ENCODE measurements at regions not wholly inside any gene's neighbourhood (a gene's known extent, or its start where the extent isn't known, plus 50 kb on each side); places are given as distances from the start of the nearest gene placed in this dataset.

GRCh38 chr2:16067444-16067843, 127.1 kb downstream of the MYCN start:
- TF ChIP-seq, protein P1, sequence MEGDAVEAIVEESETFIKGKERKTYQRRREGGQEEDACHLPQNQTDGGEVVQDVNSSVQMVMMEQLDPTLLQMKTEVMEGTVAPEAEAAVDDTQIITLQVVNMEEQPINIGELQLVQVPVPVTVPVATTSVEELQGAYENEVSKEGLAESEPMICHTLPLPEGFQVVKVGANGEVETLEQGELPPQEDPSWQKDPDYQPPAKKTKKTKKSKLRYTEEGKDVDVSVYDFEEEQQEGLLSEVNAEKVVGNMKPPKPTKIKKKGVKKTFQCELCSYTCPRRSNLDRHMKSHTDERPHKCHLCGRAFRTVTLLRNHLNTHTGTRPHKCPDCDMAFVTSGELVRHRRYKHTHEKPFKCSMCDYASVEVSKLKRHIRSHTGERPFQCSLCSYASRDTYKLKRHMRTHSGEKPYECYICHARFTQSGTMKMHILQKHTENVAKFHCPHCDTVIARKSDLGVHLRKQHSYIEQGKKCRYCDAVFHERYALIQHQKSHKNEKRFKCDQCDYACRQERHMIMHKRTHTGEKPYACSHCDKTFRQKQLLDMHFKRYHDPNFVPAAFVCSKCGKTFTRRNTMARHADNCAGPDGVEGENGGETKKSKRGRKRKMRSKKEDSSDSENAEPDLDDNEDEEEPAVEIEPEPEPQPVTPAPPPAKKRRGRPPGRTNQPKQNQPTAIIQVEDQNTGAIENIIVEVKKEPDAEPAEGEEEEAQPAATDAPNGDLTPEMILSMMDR (IDR thresholded peaks at IDR 0.05) = no peak
- TF ChIP-seq POLR2A (IDR thresholded peaks at IDR 0.05) = no peak
